ENCODE measurements at regions not wholly inside any gene's neighbourhood (a gene's known extent, or its start where the extent isn't known, plus 50 kb on each side); places are given as distances from the start of the nearest gene placed in this dataset.

DNA sequence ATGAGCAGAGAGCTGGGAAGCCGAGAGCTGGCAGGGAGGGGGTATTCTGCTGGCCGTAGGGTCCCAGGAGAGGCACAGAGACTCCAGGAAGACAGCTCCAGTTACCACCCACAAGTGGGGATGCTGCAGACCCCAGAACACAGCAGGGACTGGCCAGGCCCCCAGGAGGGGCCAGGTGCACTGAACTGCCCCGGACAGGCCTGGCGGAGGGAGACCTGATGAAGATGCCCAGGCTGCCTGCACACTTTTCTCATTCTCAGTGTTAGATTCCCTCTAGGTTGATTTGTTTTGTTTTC is 110.8 kb downstream of the CPZ start:
- TF ChIP-seq, protein P1, sequence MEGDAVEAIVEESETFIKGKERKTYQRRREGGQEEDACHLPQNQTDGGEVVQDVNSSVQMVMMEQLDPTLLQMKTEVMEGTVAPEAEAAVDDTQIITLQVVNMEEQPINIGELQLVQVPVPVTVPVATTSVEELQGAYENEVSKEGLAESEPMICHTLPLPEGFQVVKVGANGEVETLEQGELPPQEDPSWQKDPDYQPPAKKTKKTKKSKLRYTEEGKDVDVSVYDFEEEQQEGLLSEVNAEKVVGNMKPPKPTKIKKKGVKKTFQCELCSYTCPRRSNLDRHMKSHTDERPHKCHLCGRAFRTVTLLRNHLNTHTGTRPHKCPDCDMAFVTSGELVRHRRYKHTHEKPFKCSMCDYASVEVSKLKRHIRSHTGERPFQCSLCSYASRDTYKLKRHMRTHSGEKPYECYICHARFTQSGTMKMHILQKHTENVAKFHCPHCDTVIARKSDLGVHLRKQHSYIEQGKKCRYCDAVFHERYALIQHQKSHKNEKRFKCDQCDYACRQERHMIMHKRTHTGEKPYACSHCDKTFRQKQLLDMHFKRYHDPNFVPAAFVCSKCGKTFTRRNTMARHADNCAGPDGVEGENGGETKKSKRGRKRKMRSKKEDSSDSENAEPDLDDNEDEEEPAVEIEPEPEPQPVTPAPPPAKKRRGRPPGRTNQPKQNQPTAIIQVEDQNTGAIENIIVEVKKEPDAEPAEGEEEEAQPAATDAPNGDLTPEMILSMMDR (IDR thresholded peaks at IDR 0.05): no peak
- no peak overlapping the region for H3K27ac ChIP-seq (ENCODE audit: low read depth in 1 of 2, low read length in 2 of 2)
- intact Hi-C loops (cut with micrococcal nuclease): no loop called here
- DNase-seq: no peak
- no peaks in the 10 kb centered on the region for H3K4me1 ChIP-seq (ENCODE audit: control insufficient read depth in 1 of 2, insufficient read depth in 2 of 2, low read length in 2 of 2)
- H2AFZ ChIP-seq (ENCODE audit: insufficient read depth, low read depth, low read length, poor library complexity, severe bottlenecking): no peak overlapping the region
- H4K20me1 ChIP-seq (ENCODE audit: insufficient read depth, low read length): no peaks in the 10 kb centered on the region
- H3K79me2 ChIP-seq (ENCODE audit: insufficient read depth, low read length): no peaks in the 10 kb centered on the region
- no peak overlapping the region for H3K9ac ChIP-seq (ENCODE audit: insufficient read depth, low read length, poor library complexity, severe bottlenecking)
- H3K4me3 ChIP-seq (replicated peaks in 1 of 3; ENCODE audit: low read depth in 2 of 3, low read length in 3 of 3): no peak overlapping the region
- H3K36me3 ChIP-seq (replicated peaks in 1 of 2; ENCODE audit: control insufficient read depth in 1 of 2, insufficient read depth in 2 of 2, low read length in 2 of 2): no peaks in the 10 kb centered on the region
- H3K36me3 Mint-ChIP-seq: no peaks in the 10 kb centered on the region
- no peak overlapping the region for H3K4me3 Mint-ChIP-seq
- no peaks in the 10 kb centered on the region for H3K4me1 Mint-ChIP-seq
- H3K9me3 ChIP-seq (replicated peaks in 1 of 2; ENCODE audit: control insufficient read depth in 1 of 2, insufficient read depth in 1 of 2, low read length in 2 of 2): no peaks in the 10 kb centered on the region
- no peak overlapping the region for H3K4me2 ChIP-seq (replicated peaks; ENCODE audit: extremely low read depth, low read length, poor library complexity, severe bottlenecking)
- WGBS (ENCODE audit: insufficient coverage): 96% methylated on average over 3 of the region's 4 CpGs
- no peaks in the 10 kb centered on the region for H3K27me3 ChIP-seq (ENCODE audit: control insufficient read depth in 2 of 2, insufficient read depth in 2 of 2, low read length in 2 of 2)
- H3K9me3 Mint-ChIP-seq: no peaks in the 10 kb centered on the region
- H3K27me3 Mint-ChIP-seq (ENCODE audit: low read depth in 3 of 3): peaks cover 6 to 17% (median 16%) of the 10 kb centered on the region in 3 donors
- H3K27ac Mint-ChIP-seq: no peak overlapping the region

DNA sequence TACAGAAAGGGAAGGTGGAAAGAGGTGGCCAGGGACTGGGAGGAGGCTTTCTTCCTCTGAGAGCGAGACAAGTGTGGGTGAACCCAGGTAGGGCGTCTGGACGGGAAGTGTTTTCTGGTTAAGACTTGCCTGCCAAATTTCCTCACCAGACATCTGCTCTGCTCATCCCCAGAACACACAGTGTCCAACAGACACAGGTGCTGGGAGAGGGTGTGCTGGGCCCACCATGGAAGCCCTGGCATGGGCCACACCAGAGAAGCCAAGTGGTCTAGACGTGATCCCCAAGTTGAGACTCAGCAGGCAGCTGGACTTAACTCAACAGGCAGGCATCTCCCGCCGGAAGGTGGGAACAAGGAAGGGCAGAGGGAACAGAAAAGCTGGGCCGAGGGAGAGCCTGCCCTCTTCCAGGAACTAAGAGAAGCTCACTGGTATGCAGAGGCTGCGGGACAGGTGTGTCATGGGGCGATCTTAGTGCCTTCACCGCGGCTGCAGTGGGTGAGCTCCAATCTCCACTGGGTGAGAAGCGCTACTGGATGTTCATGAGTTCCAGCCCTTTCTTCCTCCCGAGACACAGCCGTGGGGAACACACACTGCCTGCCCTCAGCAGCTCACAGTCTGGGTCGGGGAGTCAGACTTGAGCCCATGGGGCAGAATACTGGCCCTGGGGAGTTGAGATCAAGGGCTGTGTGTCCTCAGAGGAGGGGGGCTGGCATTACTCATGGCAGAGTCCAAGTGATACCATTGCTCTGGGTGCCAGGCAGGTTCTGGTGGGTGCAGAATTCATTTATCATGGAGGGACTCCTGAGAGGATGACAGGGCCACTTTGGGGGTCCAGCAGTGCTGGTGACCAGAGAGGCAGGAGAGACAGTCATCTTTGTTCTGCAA is 110.2 kb downstream of the CPZ start:
- Histone ChIP-seq H4K20me1 (ENCODE audit: insufficient read depth, low read length) (no peaks in the 10 kb centered on the region), H3K4me1 (ENCODE audit: control insufficient read depth in 1 of 2, insufficient read depth in 2 of 2, low read length in 2 of 2) (no peaks in the 10 kb centered on the region), H3K36me3 (replicated peaks in 1 of 2; ENCODE audit: control insufficient read depth in 1 of 2, insufficient read depth in 2 of 2, low read length in 2 of 2) (no peaks in the 10 kb centered on the region), H2AFZ (ENCODE audit: insufficient read depth, low read depth, low read length, poor library complexity, severe bottlenecking) (no peak overlapping the region), H3K4me3 (replicated peaks in 1 of 3; ENCODE audit: low read depth in 2 of 3, low read length in 3 of 3) (no peak overlapping the region), H3K27ac (ENCODE audit: low read depth in 1 of 2, low read length in 2 of 2) (no peak overlapping the region), H3K9ac (ENCODE audit: insufficient read depth, low read length, poor library complexity, severe bottlenecking) (no peak overlapping the region), H3K79me2 (ENCODE audit: insufficient read depth, low read length) (no peaks in the 10 kb centered on the region), H3K27me3 (ENCODE audit: control insufficient read depth in 2 of 2, insufficient read depth in 2 of 2, low read length in 2 of 2) (no peaks in the 10 kb centered on the region), H3K4me2 (replicated peaks; ENCODE audit: extremely low read depth, low read length, poor library complexity, severe bottlenecking) (no peak overlapping the region), H3K9me3 (replicated peaks in 1 of 2; ENCODE audit: control insufficient read depth in 1 of 2, insufficient read depth in 1 of 2, low read length in 2 of 2) (no peaks in the 10 kb centered on the region)
- Mint-ChIP-seq H3K27me3 (ENCODE audit: low read depth in 3 of 3) (peaks cover 6 to 16% (median 16%) of the 10 kb centered on the region in 3 donors), H3K27ac (peak overlapping the region in 1 of 7 donors; percentile 45), H3K9me3 (no peaks in the 10 kb centered on the region), H3K36me3 (no peaks in the 10 kb centered on the region), H3K4me1 (no peaks in the 10 kb centered on the region), H3K4me3 (no peak overlapping the region)
- WGBS (ENCODE audit: insufficient coverage): 75% methylated on average over 10 of the region's 15 CpGs
- TF ChIP-seq, protein P1 (IDR thresholded peaks at IDR 0.05): no peak
- no peak for DNase-seq
- intact Hi-C loops (cut with micrococcal nuclease): no loop called here
